ENCODE measurements at regions not wholly inside any gene's neighbourhood (a gene's known extent, or its start where the extent isn't known, plus 50 kb on each side); places are given as distances from the start of the nearest gene placed in this dataset.

DNA sequence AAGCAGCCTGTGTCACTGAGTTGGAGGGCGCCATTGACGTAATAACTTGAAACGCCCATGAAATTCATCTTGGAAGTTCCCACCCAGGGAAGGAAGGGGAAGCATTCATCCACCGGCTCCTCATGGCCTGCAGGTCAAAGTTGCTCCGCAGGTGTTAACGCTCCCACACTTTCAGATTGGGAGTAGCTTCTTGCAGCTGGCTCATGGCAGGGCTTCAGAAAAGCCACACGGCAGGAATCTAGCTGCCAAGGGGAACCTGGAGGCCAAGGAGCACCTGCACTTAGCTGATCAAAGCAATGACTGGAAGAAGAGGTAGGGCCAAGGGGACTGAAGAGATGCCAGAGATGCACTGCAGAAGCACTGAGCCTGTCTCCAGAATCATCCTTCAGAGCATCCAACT is 203.2 kb downstream of the ARHGAP12 start:
- TF ChIP-seq, protein P1, sequence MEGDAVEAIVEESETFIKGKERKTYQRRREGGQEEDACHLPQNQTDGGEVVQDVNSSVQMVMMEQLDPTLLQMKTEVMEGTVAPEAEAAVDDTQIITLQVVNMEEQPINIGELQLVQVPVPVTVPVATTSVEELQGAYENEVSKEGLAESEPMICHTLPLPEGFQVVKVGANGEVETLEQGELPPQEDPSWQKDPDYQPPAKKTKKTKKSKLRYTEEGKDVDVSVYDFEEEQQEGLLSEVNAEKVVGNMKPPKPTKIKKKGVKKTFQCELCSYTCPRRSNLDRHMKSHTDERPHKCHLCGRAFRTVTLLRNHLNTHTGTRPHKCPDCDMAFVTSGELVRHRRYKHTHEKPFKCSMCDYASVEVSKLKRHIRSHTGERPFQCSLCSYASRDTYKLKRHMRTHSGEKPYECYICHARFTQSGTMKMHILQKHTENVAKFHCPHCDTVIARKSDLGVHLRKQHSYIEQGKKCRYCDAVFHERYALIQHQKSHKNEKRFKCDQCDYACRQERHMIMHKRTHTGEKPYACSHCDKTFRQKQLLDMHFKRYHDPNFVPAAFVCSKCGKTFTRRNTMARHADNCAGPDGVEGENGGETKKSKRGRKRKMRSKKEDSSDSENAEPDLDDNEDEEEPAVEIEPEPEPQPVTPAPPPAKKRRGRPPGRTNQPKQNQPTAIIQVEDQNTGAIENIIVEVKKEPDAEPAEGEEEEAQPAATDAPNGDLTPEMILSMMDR (conservative IDR thresholded peaks at IDR 0.05; ENCODE audit: low read depth in 2 of 2), result no peak
- TF ChIP-seq REST (IDR thresholded peaks at IDR 0.05; ENCODE audit: unreplicated experiment) (no peak), EZH2phosphoT487 (IDR thresholded peaks at IDR 0.05; ENCODE audit: unreplicated experiment) (no peak), POLR2AphosphoS5 (IDR thresholded peaks at IDR 0.05; ENCODE audit: low read depth) (no peak), ZNF331 (CRISPR knock-in tag; IDR thresholded peaks at IDR 0.05; ENCODE audit: low read depth) (no peak), STAT1 (IDR thresholded peaks at IDR 0.05; ENCODE audit: unreplicated experiment) (no peak), EZH2 (IDR thresholded peaks at IDR 0.05; ENCODE audit: low read depth, unreplicated experiment) (no peak)

Measured in GM23338 (cell line).